ENCODE measurements at regions not wholly inside any gene's neighbourhood (a gene's known extent, or its start where the extent isn't known, plus 50 kb on each side); places are given as distances from the start of the nearest gene placed in this dataset.
A peak's percentile ranks its signal among the peaks of the same experiment; 100 is the strongest.

DNA sequence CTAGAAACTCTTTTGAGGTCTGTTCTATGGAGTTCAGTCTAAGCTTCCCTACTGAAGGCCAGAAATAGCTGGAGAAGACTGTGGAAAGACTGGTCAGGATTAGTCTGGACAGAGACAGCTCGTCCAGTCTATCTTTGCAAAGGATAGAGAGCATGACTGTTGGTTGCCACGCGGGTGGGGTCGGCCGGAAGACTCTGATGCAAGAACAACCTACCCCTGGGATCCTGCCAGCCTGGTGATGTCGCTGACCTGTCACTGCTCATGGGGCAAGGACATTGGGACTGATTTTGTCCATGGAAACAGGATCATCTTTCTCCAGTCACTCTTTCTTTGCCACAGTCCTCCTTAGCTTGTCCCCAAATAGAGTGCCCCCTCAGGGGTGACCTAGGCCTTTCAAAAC is 337.6 kb upstream of the NPSR1 start:
- Mint-ChIP-seq H3K4me3 (no peak overlapping the region), H3K9me3 (no peaks in the 10 kb centered on the region), H3K4me1 (ENCODE audit: low read depth) (peaks cover 3% of the 10 kb centered on the region), H3K27ac (no peak overlapping the region), H3K36me3 (ENCODE audit: low read depth) (no peaks in the 10 kb centered on the region), H3K27me3 (ENCODE audit: low read depth) (peaks cover 29% of the 10 kb centered on the region)
- intact Hi-C loops (cut with micrococcal nuclease): loop anchor here (2.0 to 10.0 kb wide), 5 partner anchors 102 to 1304 kb away; no protein-coding TSS in a partner anchor
- CTCF ChIA-PET: interaction anchor here (0.9 to 1.9 kb wide), 8 partner anchors 10 to 338 kb away, joined by 3 to 4 read pairs (median 3); partner anchors contain the start of gene NPSR1
- no peak for DNase-seq

DNA sequence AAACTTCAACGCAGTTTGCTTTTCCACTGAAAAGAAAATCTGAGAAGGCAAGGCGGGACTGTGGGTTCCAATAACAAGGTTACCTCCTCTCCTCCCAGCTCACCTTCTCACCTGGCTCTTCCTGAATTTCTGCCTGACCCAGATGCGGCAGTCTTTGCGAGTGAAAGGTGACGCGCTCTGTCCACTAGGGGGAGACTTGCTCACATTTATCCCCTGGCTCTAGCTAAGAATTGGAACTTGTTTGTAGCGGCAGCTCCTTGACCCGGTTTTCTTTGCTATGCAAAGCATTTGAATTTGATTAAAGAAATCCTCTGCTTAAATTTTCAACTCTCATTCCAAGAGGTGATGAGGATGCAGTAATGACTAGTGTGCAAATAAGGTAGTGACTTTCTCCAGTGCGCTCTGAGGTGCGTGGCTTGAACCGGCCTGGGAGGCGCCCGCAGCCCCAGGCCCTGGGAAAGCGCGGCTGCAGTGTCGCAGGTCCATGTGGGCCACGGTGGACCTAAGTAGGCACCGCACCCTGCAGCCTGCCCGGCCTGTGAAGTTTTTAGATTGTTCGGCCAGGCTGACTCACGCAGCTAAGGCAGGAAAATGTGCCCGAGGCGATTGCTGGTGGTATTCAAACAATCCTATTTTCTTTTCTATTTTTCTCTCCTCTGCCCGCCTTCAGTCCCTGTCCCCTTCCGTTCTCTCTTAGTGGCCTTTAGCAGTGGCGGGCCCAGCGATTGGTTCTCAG is 336.9 kb upstream of the NPSR1 start:
- Mint-ChIP-seq H3K36me3 (ENCODE audit: low read depth) (no peaks in the 10 kb centered on the region), H3K27me3 (ENCODE audit: low read depth) (peaks cover 29% of the 10 kb centered on the region), H3K9me3 (no peaks in the 10 kb centered on the region), H3K4me1 (ENCODE audit: low read depth) (peaks cover 3% of the 10 kb centered on the region), H3K27ac (no peak overlapping the region), H3K4me3 (no peak overlapping the region)
- intact Hi-C loops (cut with micrococcal nuclease): loop anchor here (1.0 to 10.0 kb wide), 7 partner anchors 101 to 1304 kb away; no protein-coding TSS in a partner anchor
- CTCF ChIA-PET: interaction anchor here (0.5 to 1.9 kb wide), 10 partner anchors 11 to 635 kb away, joined by 3 to 4 read pairs (median 3); partner anchors contain the start of gene NPSR1
- peak; percentile 61 for DNase-seq

DNA sequence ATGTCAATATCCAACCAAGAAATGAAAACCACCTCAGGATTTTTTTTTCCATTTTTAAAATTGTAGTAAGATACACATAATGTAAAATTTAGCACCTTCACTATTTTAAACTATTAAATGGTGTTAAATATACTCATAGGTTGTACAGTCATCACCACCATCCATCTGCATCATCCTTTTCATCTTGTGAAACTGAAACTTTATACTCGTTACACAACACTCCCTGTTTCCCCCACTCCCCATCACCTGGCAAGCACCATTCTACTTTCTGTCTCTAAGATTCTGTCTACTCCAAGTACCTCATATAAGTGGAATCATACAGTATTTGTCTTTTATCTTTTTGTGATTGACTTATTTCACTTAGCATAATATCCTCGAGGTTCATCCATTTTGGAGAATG is 335.2 kb upstream of the NPSR1 start:
- no peaks in the 10 kb centered on the region for H3K9me3 Mint-ChIP-seq
- CTCF ChIA-PET: no interaction called here
- H3K27ac Mint-ChIP-seq: no peak overlapping the region
- no peak overlapping the region for H3K4me3 Mint-ChIP-seq
- DNase-seq: peak; percentile 16
- peaks cover 37% of the 10 kb centered on the region for H3K27me3 Mint-ChIP-seq (ENCODE audit: low read depth)
- H3K36me3 Mint-ChIP-seq (ENCODE audit: low read depth): no peaks in the 10 kb centered on the region
- peaks cover 3% of the 10 kb centered on the region for H3K4me1 Mint-ChIP-seq (ENCODE audit: low read depth)
- intact Hi-C loops (cut with micrococcal nuclease): loop anchor here (5.0 to 10.0 kb wide), 4 partner anchors 99 to 1302 kb away; no protein-coding TSS in a partner anchor

DNA sequence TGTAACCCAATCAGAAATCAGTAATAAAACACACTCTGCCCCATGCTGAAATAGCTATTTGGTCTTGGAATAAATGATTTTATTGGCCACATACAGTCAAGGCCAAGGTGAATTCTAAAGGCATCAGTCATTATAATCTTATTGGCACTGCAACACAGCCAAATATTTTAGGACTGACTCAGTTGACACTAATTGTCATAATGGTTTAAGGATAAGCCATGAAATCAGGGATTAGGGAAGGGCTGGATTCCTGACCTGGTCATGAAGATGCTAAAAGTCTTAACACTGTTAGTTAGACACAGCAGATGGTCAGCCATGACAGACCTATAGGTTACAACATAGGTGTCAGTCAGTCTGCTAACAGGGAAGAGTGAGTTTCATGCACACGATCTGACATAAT is 330.3 kb upstream of the NPSR1 start:
- no peak overlapping the region for H3K4me3 Mint-ChIP-seq
- intact Hi-C loops (cut with micrococcal nuclease): loop anchor here (10.0 kb wide), 3 partner anchors 397 to 1297 kb away; no protein-coding TSS in a partner anchor
- peaks cover 12% of the 10 kb centered on the region for H3K27me3 Mint-ChIP-seq (ENCODE audit: low read depth)
- DNase-seq: no peak
- CTCF ChIA-PET: no interaction called here
- no peak overlapping the region for H3K27ac Mint-ChIP-seq
- no peaks in the 10 kb centered on the region for H3K36me3 Mint-ChIP-seq (ENCODE audit: low read depth)
- H3K9me3 Mint-ChIP-seq: no peaks in the 10 kb centered on the region
- no peaks in the 10 kb centered on the region for H3K4me1 Mint-ChIP-seq (ENCODE audit: low read depth)

DNA sequence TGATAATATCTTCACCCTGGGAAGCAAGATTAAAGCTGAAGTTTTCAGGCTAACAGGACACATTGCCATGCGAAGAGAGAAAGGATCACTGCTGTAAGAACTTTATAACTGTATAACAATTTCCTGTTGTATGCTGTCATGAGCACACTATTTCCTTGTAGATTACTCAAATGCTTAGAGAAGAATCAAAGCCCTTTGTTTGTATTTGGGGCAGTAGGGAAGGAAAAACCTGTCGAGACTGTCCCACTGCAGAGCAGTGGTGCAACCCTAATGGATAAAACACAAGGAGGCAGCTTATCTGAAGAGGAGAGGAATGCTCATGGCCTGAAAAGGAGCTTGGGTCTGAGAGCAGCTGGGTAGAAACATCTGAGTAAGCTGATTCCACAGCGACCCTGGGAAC is 327.7 kb upstream of the NPSR1 start:
- H3K9me3 Mint-ChIP-seq: no peaks in the 10 kb centered on the region
- H3K4me1 Mint-ChIP-seq (ENCODE audit: low read depth): no peaks in the 10 kb centered on the region
- H3K36me3 Mint-ChIP-seq (ENCODE audit: low read depth): no peaks in the 10 kb centered on the region
- DNase-seq: no peak
- H3K4me3 Mint-ChIP-seq: no peak overlapping the region
- no peak overlapping the region for H3K27ac Mint-ChIP-seq
- intact Hi-C loops (cut with micrococcal nuclease): no loop called here
- CTCF ChIA-PET: no interaction called here
- H3K27me3 Mint-ChIP-seq (ENCODE audit: low read depth): peaks cover 8% of the 10 kb centered on the region

GRCh38 chr7:34331102-34331501 is 326.9 kb upstream of the NPSR1 start:
- CTCF ChIA-PET: no interaction called here
- intact Hi-C loops (cut with micrococcal nuclease): no loop called here
- peaks cover 8% of the 10 kb centered on the region for H3K27me3 Mint-ChIP-seq (ENCODE audit: low read depth)
- DNase-seq: no peak
- H3K36me3 Mint-ChIP-seq (ENCODE audit: low read depth): no peaks in the 10 kb centered on the region
- no peaks in the 10 kb centered on the region for H3K9me3 Mint-ChIP-seq
- H3K27ac Mint-ChIP-seq: no peak overlapping the region
- H3K4me3 Mint-ChIP-seq: no peak overlapping the region
- H3K4me1 Mint-ChIP-seq (ENCODE audit: low read depth): no peaks in the 10 kb centered on the region

- Mint-ChIP-seq H3K4me3 (no peak overlapping the region), H3K27ac (no peak overlapping the region), H3K4me1 (ENCODE audit: low read depth) (no peaks in the 10 kb centered on the region), H3K27me3 (ENCODE audit: low read depth) (peaks cover 4% of the 10 kb centered on the region), H3K36me3 (ENCODE audit: low read depth) (no peaks in the 10 kb centered on the region), H3K9me3 (no peaks in the 10 kb centered on the region)
- intact Hi-C loops (cut with micrococcal nuclease): no loop called here
- CTCF ChIA-PET: no interaction called here
- DNase-seq: no peak
Measured at GRCh38 chr7:34332006-34332405, 326.0 kb upstream of the NPSR1 start.

GRCh38 chr7:34333184-34333583 is 324.8 kb upstream of the NPSR1 start:
- H3K27ac Mint-ChIP-seq: no peak overlapping the region
- H3K9me3 Mint-ChIP-seq: peaks cover 5% of the 10 kb centered on the region
- intact Hi-C loops (cut with micrococcal nuclease): no loop called here
- H3K27me3 Mint-ChIP-seq (ENCODE audit: low read depth): no peaks in the 10 kb centered on the region
- DNase-seq: no peak
- CTCF ChIA-PET: no interaction called here
- no peak overlapping the region for H3K4me3 Mint-ChIP-seq
- no peaks in the 10 kb centered on the region for H3K4me1 Mint-ChIP-seq (ENCODE audit: low read depth)
- H3K36me3 Mint-ChIP-seq (ENCODE audit: low read depth): no peaks in the 10 kb centered on the region

DNA sequence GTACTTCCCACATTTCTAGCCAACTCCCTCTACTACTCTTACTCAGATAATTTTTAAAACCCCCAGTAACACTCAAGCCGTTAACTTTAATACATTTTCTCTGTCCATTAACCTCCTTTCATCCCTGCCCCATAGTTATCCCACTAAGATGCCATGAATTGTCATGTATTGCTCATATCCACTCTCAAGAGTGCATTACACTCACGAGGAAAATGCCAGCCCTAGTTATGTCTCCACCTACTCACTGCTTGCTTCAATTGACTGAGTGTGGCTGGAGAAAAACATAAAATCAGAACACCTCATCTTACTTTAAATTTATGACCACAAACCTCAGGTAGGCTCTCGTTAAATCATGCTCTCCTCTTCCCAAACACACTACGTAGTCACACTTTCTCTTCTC is 324.1 kb upstream of the NPSR1 start:
- peaks cover 5% of the 10 kb centered on the region for H3K9me3 Mint-ChIP-seq
- no peaks in the 10 kb centered on the region for H3K27me3 Mint-ChIP-seq (ENCODE audit: low read depth)
- H3K27ac Mint-ChIP-seq: no peak overlapping the region
- intact Hi-C loops (cut with micrococcal nuclease): no loop called here
- H3K4me1 Mint-ChIP-seq (ENCODE audit: low read depth): no peaks in the 10 kb centered on the region
- CTCF ChIA-PET: no interaction called here
- no peak overlapping the region for H3K4me3 Mint-ChIP-seq
- no peaks in the 10 kb centered on the region for H3K36me3 Mint-ChIP-seq (ENCODE audit: low read depth)
- no peak for DNase-seq

- intact Hi-C loops (cut with micrococcal nuclease): no loop called here
- Mint-ChIP-seq H3K27me3 (ENCODE audit: low read depth) (no peaks in the 10 kb centered on the region), H3K4me3 (no peak overlapping the region), H3K4me1 (ENCODE audit: low read depth) (no peaks in the 10 kb centered on the region), H3K9me3 (peaks cover 5% of the 10 kb centered on the region), H3K36me3 (ENCODE audit: low read depth) (no peaks in the 10 kb centered on the region), H3K27ac (no peak overlapping the region)
- CTCF ChIA-PET: no interaction called here
- no peak for DNase-seq
Measured at GRCh38 chr7:34337163-34337562, 320.9 kb upstream of the NPSR1 start.

- CTCF ChIA-PET: no interaction called here
- intact Hi-C loops (cut with micrococcal nuclease): no loop called here
- Mint-ChIP-seq H3K27ac (no peak overlapping the region), H3K4me3 (no peak overlapping the region), H3K4me1 (ENCODE audit: low read depth) (no peaks in the 10 kb centered on the region), H3K9me3 (peaks cover 5% of the 10 kb centered on the region), H3K27me3 (ENCODE audit: low read depth) (no peaks in the 10 kb centered on the region), H3K36me3 (ENCODE audit: low read depth) (no peaks in the 10 kb centered on the region)
- no peak for DNase-seq
Measured at GRCh38 chr7:34338961-34339526, 319.0 kb upstream of the NPSR1 start.

- Mint-ChIP-seq H3K4me1 (ENCODE audit: low read depth) (no peaks in the 10 kb centered on the region), H3K36me3 (ENCODE audit: low read depth) (no peaks in the 10 kb centered on the region), H3K27me3 (ENCODE audit: low read depth) (no peaks in the 10 kb centered on the region), H3K4me3 (no peak overlapping the region), H3K9me3 (peaks cover 5% of the 10 kb centered on the region), H3K27ac (no peak overlapping the region)
- CTCF ChIA-PET: no interaction called here
- intact Hi-C loops (cut with micrococcal nuclease): no loop called here
- DNase-seq: no peak
Measured at GRCh38 chr7:34341326-34341725, 316.7 kb upstream of the NPSR1 start.

- H3K4me3 Mint-ChIP-seq: no peak overlapping the region
- DNase-seq: no peak
- H3K27ac Mint-ChIP-seq: no peak overlapping the region
- H3K9me3 Mint-ChIP-seq: peaks cover 2% of the 10 kb centered on the region
- CTCF ChIA-PET: interaction anchor here (0.6 to 0.7 kb wide), 2 partner anchors 21 to 1133 kb away, joined by 3 read pairs; no protein-coding TSS in a partner anchor
- no peaks in the 10 kb centered on the region for H3K36me3 Mint-ChIP-seq (ENCODE audit: low read depth)
- no peaks in the 10 kb centered on the region for H3K27me3 Mint-ChIP-seq (ENCODE audit: low read depth)
- intact Hi-C loops (cut with micrococcal nuclease): no loop called here
- no peaks in the 10 kb centered on the region for H3K4me1 Mint-ChIP-seq (ENCODE audit: low read depth)
Measured at GRCh38 chr7:34342387-34342786, 315.6 kb upstream of the NPSR1 start.

Measured in activated naive CD4-positive, alpha-beta T cell treated with anti-CD3 and anti-CD28 coated beads for 36 hours (primary cell).